K562 (cell line): ENCODE measurements at regions not wholly inside any gene's neighbourhood (a gene's known extent, or its start where the extent isn't known, plus 50 kb on each side); places are given as distances from the start of the nearest gene placed in this dataset.

Source experiments
- ATAC-seq: fragments of 200-7000 bp; cut with Tn5 transposase; 3 replicates; pipeline ENCODE4 v1.9.1; 2020; ENCODE audit warnings: moderate library complexity
- BruUV-seq: library from RNA; stranded (reverse); fragments of 400-500 nt; replicated peaks from 2 replicates; lab custom pipeline; 2021; lab: Mats Ljungman, UMichigan
- CTCF ChIA-PET: fragments of 300-600 bp; formaldehyde crosslinking; extraction: SDS; loops from one replicate; lab custom pipeline; 2021; ENCODE audit warnings: low intra/inter-chr PET ratio; lab: Yijun Ruan, JAX
- POLR2A ChIA-PET: fragments of 300-600, 350-650 bp; sonication (Branson Sonifier 250); formaldehyde crosslinking; extraction: SDS; loops from one replicate; lab custom pipeline; 2021; ENCODE audit warnings: antibody characterized with exemption, inconsistent platforms; lab: Yijun Ruan, JAX
- DNase-seq, 4 experiments: peaks; one replicate each; pipeline versions ENCODE4 v3.0.0 to v3.0.0-alpha.2; 2011 to 2018; ENCODE audit warnings: low spot score in 3 of 4, mixed read lengths in 3 of 4; ENCODE audit errors: extremely low read depth in 1 of 4
- FAIRE-seq: peaks from 2 replicates; lab custom pipeline; 2011; peaks lifted over from hg19 to GRCh38; lab: Jason Lieb, UNC
- H2AFZ ChIP-seq: 2 replicates; pipeline ENCODE4 v1.6.0; 2011; ENCODE audit warnings: low read depth, low read length, control low read depth, inconsistent platforms
- H3K27ac ChIP-seq: fragments of 200-600 bp; 3 replicates; pipeline ENCODE4 v1.8.0; 2011; ENCODE audit warnings: low read depth, mild to moderate bottlenecking, control low read depth, inconsistent platforms, low read length, moderate library complexity, mixed read lengths; ENCODE audit errors: extremely low read depth
- H3K27me3 ChIP-seq, 2 experiments: fragments of 300-600 bp in 1 of 2; 2 replicates in 1 of 2; 3 replicates in 1 of 2; pipeline versions ENCODE4 v1.6.0 to v1.8.0; 2011; ENCODE audit warnings: inconsistent platforms in 2 of 2, low read length in 2 of 2, mild to moderate bottlenecking in 1 of 2, mixed read lengths in 1 of 2, moderate library complexity in 1 of 2; ENCODE audit not compliant: control insufficient read depth in 2 of 2, insufficient read depth in 2 of 2
- H3K36me3 ChIP-seq: fragments of 300-600 bp; 3 replicates; pipeline ENCODE4 v1.8.0; 2011; ENCODE audit warnings: mild to moderate bottlenecking, low read length, inconsistent platforms; ENCODE audit not compliant: control insufficient read depth, insufficient read depth
- H3K4me1 ChIP-seq, 2 experiments: fragments of 200-600 bp in 1 of 2; replicated peaks in 1 of 2; 2 replicates in 1 of 2; 3 replicates in 1 of 2; pipeline versions ENCODE4 v1.5.1 to v1.8.0; 2011; ENCODE audit warnings: inconsistent platforms in 2 of 2, low read length in 2 of 2, mild to moderate bottlenecking in 1 of 2, mixed read lengths in 1 of 2, moderate library complexity in 1 of 2; ENCODE audit not compliant: control insufficient read depth in 2 of 2, insufficient read depth in 2 of 2
- H3K4me2 ChIP-seq: 2 replicates; pipeline ENCODE4 v1.6.1; 2011; ENCODE audit warnings: low read length, control low read depth, inconsistent platforms, mixed read lengths; ENCODE audit not compliant: insufficient read depth
- H3K4me3 ChIP-seq: fragments of 200-600 bp; sonication (generic), shearing (Covaris generic); 2 replicates; pipeline ENCODE4 v1.5.1; 2016; ENCODE audit warnings: control low read depth, inconsistent platforms
- H3K79me2 ChIP-seq: fragments of 200-600 bp; 3 replicates; pipeline ENCODE4 v1.8.0; 2011; ENCODE audit warnings: low read length, inconsistent platforms; ENCODE audit not compliant: control insufficient read depth, insufficient read depth
- H3K9ac ChIP-seq, 2 experiments: 2 replicates each; pipeline versions ENCODE4 v1.6.0 to v1.6.1; 2011; ENCODE audit warnings: low read depth in 2 of 2, low read length in 2 of 2, control low read depth in 1 of 2, inconsistent platforms in 1 of 2, mild to moderate bottlenecking in 1 of 2, mixed read lengths in 1 of 2; ENCODE audit not compliant: insufficient read depth in 1 of 2
- H3K9me1 ChIP-seq: one replicate; pipeline ENCODE4 v1.6.0; 2011; ENCODE audit warnings: inconsistent platforms, mild to moderate bottlenecking, low read length, moderate library complexity; ENCODE audit not compliant: control insufficient read depth, insufficient read depth
- H3K9me3 ChIP-seq: replicated peaks from 2 replicates; pipeline ENCODE4 v1.5.1; 2011; ENCODE audit warnings: low read depth, low read length, inconsistent platforms; ENCODE audit not compliant: control insufficient read depth, insufficient read depth
- H4K20me1 ChIP-seq: replicated peaks from 2 replicates; pipeline ENCODE4 v1.6.1; 2011; ENCODE audit warnings: low read length, inconsistent platforms, mixed read lengths; ENCODE audit not compliant: control insufficient read depth, insufficient read depth
- HCFC1 ChIP-seq: IDR thresholded peaks from 2 replicates; pipeline ENCODE4 v1.6.1; 2012; ENCODE audit warnings: low read depth, low read length, improper control_type of control experiment
- MLLT1 ChIP-seq, 2 experiments: fragments of 450-650 bp; IDR thresholded peaks; 2 replicates each; pipeline ENCODE4 v1.6.1; 2016
- MTA1 ChIP-seq: fragments of 450-650 bp; IDR thresholded peaks from 2 replicates; pipeline ENCODE4 v1.6.1; 2017; ENCODE audit warnings: borderline replicate concordance
- NR3C1 ChIP-seq: sonication (generic); formaldehyde crosslinking; IDR thresholded peaks from 2 replicates; pipeline ENCODE4 v1.8.1; 2022; ENCODE audit warnings: missing genetic modification reagents
- PHF8 ChIP-seq: fragments of 200-600 bp; sonication (generic); IDR thresholded peaks from 2 replicates; pipeline ENCODE4 v1.6.1; 2012; ENCODE audit warnings: mixed run types, mild to moderate bottlenecking, inconsistent platforms, low read length, moderate library complexity, borderline replicate concordance
- SREBF2 ChIP-seq: sonication (generic); formaldehyde crosslinking; IDR thresholded peaks from 2 replicates; pipeline ENCODE4 v1.4.0; 2020; ENCODE audit warnings: mild to moderate bottlenecking, missing genetic modification reagents
- ZFP36 ChIP-seq: fragments of 150-350 bp; IDR thresholded peaks from 2 replicates; pipeline ENCODE4 v1.6.1; 2018; ENCODE audit warnings: low read length, low read depth; ENCODE audit not compliant: partially characterized antibody
- WGBS: fragments of 100-300 bp; shearing (Covaris generic); methylation state at CpG from one replicate; pipeline ENCODE4 v1.1.6; 2016; ENCODE audit warnings: low coverage, mixed read lengths; ENCODE audit not compliant: insufficient coverage; ENCODE audit errors: missing lambda C conversion rate; 5-methylcytosine and 5-hydroxymethylcytosine counted together
- in situ Hi-C: fragments of 300-500 bp; cut with MboI; formaldehyde crosslinking; loops from 4 replicates; pipeline ENCODE4 v1.15.0; 2018; ENCODE audit warnings: inconsistent platforms, mixed read lengths
- intact Hi-C: fragments of 100-400 bp; cut with micrococcal nuclease; formaldehyde crosslinking; loops from 2 replicates; pipeline ENCODE4 v1.14.2; 2022

- H4K20me1 ChIP-seq: no peaks in the 10 kb centered on the region
- FAIRE-seq (no peak), ATAC-seq (no peak), DNase-seq (no peak)
- POLR2A ChIA-PET: interaction anchor here (1.0 kb wide), 1 partner anchor 8 kb away, joined by 3 read pairs; no protein-coding TSS in a partner anchor
- no TSS peak for BruUV-seq
- H3K27ac ChIP-seq: no peak overlapping the region
- H3K27me3 ChIP-seq: peaks cover 0 to 20% of the 10 kb centered on the region in 2 experiments; a peak in 1 of 5 replicates
- 0% methylated on average over 9 of the region's 10 CpGs for WGBS
- H3K36me3 ChIP-seq: no peaks in the 10 kb centered on the region
- CTCF ChIA-PET: no interaction called here
- H3K4me1 ChIP-seq: no peaks in the 10 kb centered on the region
- no peak overlapping the region for H2AFZ ChIP-seq
- in situ Hi-C loops: loop anchor here (10.0 kb wide), 1 partner anchor 222 kb away; no protein-coding TSS in a partner anchor
- H3K79me2 ChIP-seq: no peaks in the 10 kb centered on the region
- no peaks in the 10 kb centered on the region for H3K9me1 ChIP-seq
- H3K4me3 ChIP-seq: no peak overlapping the region
- no peaks in the 10 kb centered on the region for H3K9me3 ChIP-seq
- TF ChIP-seq PHF8 (no peak), SREBF2 (CRISPR knock-in tag) (no peak), MTA1 (no peak), HCFC1 (no peak), MLLT1 (IDR thresholded peaks at IDR 0.05) (no peak), ZFP36 (no peak), NR3C1 (CRISPR knock-in tag) (no peak)
- TF ChIP-seq, all 486 proteins: peak for 0
- Histone ChIP-seq H3K4me2 (no peak overlapping the region), H3K9ac (no peak overlapping the region)
- intact Hi-C loops: no loop called here
Measured at GRCh38 chr13:24012648-24013047, 115.3 kb upstream of the C1QTNF9B start.
